ENCODE measurements at regions not wholly inside any gene's neighbourhood (a gene's known extent, or its start where the extent isn't known, plus 50 kb on each side); places are given as distances from the start of the nearest gene placed in this dataset.

DNA sequence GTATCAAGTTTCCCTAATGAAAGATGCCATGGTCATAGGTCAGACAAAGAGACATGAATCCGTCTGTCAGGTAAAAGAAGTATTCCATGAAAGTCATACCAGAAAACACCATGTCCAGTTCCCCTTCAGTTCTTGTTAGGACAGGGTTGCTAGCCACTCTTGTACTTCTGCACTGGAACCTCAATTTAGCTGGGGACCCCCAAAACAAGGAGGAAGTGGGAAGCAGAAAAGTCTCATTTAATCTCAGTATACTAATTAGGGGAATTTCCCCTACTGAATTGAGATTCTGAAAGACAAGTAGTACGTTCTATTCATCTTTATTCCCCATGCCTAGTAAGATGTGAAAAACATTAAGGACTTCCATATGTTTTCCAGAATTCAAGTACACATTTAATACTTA is 1289.9 kb upstream of the B3GALT2 start:
- H2BK120ac ChIP-seq (ENCODE audit: insufficient read depth, low read length, poor library complexity), result no peak overlapping the region
- WGBS (ENCODE audit: extremely low coverage, insufficient coverage, insufficient read length), result no CpG with 5 or more reads among the region's 2 CpGs

DNA sequence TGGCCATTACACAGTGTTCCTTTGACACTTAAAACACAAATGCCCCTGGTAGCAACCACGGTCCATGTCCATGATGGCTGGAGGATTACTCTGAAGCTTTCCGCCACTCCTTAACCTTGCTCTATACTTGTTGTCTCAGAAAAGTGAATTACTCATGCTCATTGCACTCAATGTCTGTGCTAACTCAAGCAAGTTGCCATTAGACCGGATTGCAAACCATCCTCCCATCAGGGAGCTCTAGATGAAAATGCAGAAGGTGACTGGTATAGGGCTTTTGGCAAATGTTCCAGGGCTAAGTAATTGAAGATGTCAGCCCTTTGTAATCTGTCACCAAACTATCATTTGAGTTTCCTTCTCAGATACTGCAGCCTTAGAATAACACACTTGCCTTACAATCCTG is 1288.3 kb upstream of the B3GALT2 start:
- Histone ChIP-seq H2BK120ac (ENCODE audit: insufficient read depth, low read length, poor library complexity) (no peak overlapping the region), H3K36me3 (ENCODE audit: control insufficient read depth in 1 of 2, insufficient read depth in 2 of 2, low read length in 2 of 2) (no peaks in the 10 kb centered on the region), H4K12ac (ENCODE audit: low read depth, low read length) (no peak overlapping the region), H3K27me3 (ENCODE audit: insufficient read depth, low read length) (no peaks in the 10 kb centered on the region), H2AFZ (ENCODE audit: insufficient read depth, low read length, poor library complexity) (no peak overlapping the region), H3K4me3 (ENCODE audit: low read depth, low read length) (no peak overlapping the region), H3K4me1 (ENCODE audit: control insufficient read depth in 1 of 2, insufficient read depth in 2 of 2, low read length in 2 of 2) (no peaks in the 10 kb centered on the region), H3K4ac (ENCODE audit: low read depth, low read length) (no peak overlapping the region), H3K9ac (ENCODE audit: low read length) (no peak overlapping the region), H3K79me1 (ENCODE audit: low read length) (no peaks in the 10 kb centered on the region), H3K18ac (ENCODE audit: low read length) (no peak overlapping the region), H3K14ac (ENCODE audit: low read length) (no peak overlapping the region), H3K23ac (ENCODE audit: low read length) (no peak overlapping the region), H3K79me2 (ENCODE audit: control insufficient read depth, insufficient read depth, low read length, poor library complexity) (no peaks in the 10 kb centered on the region), H2BK5ac (ENCODE audit: low read depth, low read length, poor library complexity) (no peak overlapping the region), H3K9me3 (ENCODE audit: insufficient read depth, low read depth, low read length) (no peaks in the 10 kb centered on the region), H2BK12ac (ENCODE audit: low read length) (no peak overlapping the region), H4K91ac (ENCODE audit: low read depth, low read length) (no peak overlapping the region), H3K4me2 (ENCODE audit: low read length) (no peak overlapping the region), H4K8ac (ENCODE audit: low read depth, low read length) (no peak overlapping the region), H2AK5ac (ENCODE audit: low read length) (no peak overlapping the region), H3K27ac (ENCODE audit: low read depth, low read length) (no peak overlapping the region)
- no CpG with 5 or more reads among the region's 3 CpGs for WGBS (ENCODE audit: extremely low coverage, insufficient coverage, insufficient read length)
- DNase-seq, result no peak

More for the DNA sequence above, 1289.9 kb upstream of the B3GALT2 start:
- Histone ChIP-seq H2BK5ac (ENCODE audit: low read depth, low read length, poor library complexity) (no peak overlapping the region), H3K9ac (ENCODE audit: low read length) (no peak overlapping the region), H3K79me1 (ENCODE audit: low read length) (no peaks in the 10 kb centered on the region), H3K36me3 (ENCODE audit: control insufficient read depth in 1 of 2, insufficient read depth in 2 of 2, low read length in 2 of 2) (no peaks in the 10 kb centered on the region), H3K14ac (ENCODE audit: low read length) (no peak overlapping the region), H4K91ac (ENCODE audit: low read depth, low read length) (no peak overlapping the region), H3K4ac (ENCODE audit: low read depth, low read length) (no peak overlapping the region), H2AFZ (ENCODE audit: insufficient read depth, low read length, poor library complexity) (no peak overlapping the region), H3K9me3 (ENCODE audit: insufficient read depth, low read depth, low read length) (no peaks in the 10 kb centered on the region), H3K4me1 (ENCODE audit: control insufficient read depth in 1 of 2, insufficient read depth in 2 of 2, low read length in 2 of 2) (no peaks in the 10 kb centered on the region), H3K79me2 (ENCODE audit: control insufficient read depth, insufficient read depth, low read length, poor library complexity) (no peaks in the 10 kb centered on the region), H2BK12ac (ENCODE audit: low read length) (no peak overlapping the region), H3K18ac (ENCODE audit: low read length) (no peak overlapping the region), H3K27ac (ENCODE audit: low read depth, low read length) (no peak overlapping the region), H3K23ac (ENCODE audit: low read length) (no peak overlapping the region), H3K4me3 (ENCODE audit: low read depth, low read length) (no peak overlapping the region), H4K12ac (ENCODE audit: low read depth, low read length) (no peak overlapping the region), H3K27me3 (ENCODE audit: insufficient read depth, low read length) (no peaks in the 10 kb centered on the region), H3K4me2 (ENCODE audit: low read length) (no peak overlapping the region), H2AK5ac (ENCODE audit: low read length) (no peak overlapping the region), H4K8ac (ENCODE audit: low read depth, low read length) (no peak overlapping the region)
- no peak for DNase-seq

- DNase-seq, result no peak
- H2BK5ac ChIP-seq (ENCODE audit: low read depth, low read length, poor library complexity), result no peak overlapping the region
- no peak overlapping the region for H2BK120ac ChIP-seq (ENCODE audit: insufficient read depth, low read length, poor library complexity)
- H3K9me3 ChIP-seq (ENCODE audit: insufficient read depth, low read depth, low read length), result no peaks in the 10 kb centered on the region
- no peak overlapping the region for H3K14ac ChIP-seq (ENCODE audit: low read length)
- H3K27ac ChIP-seq (ENCODE audit: low read depth, low read length), result no peak overlapping the region
- H3K23ac ChIP-seq (ENCODE audit: low read length), result no peak overlapping the region
- no peaks in the 10 kb centered on the region for H3K79me2 ChIP-seq (ENCODE audit: control insufficient read depth, insufficient read depth, low read length, poor library complexity)
- no peak overlapping the region for H3K9ac ChIP-seq (ENCODE audit: low read length)
- no peak overlapping the region for H4K8ac ChIP-seq (ENCODE audit: low read depth, low read length)
- H3K27me3 ChIP-seq (ENCODE audit: insufficient read depth, low read length), result no peaks in the 10 kb centered on the region
- H3K18ac ChIP-seq (ENCODE audit: low read length), result no peak overlapping the region
- H3K4me3 ChIP-seq (ENCODE audit: low read depth, low read length), result no peak overlapping the region
- WGBS (ENCODE audit: extremely low coverage, insufficient coverage, insufficient read length), result no CpG with 5 or more reads among the region's 2 CpGs
- H3K4me1 ChIP-seq (ENCODE audit: control insufficient read depth in 1 of 2, insufficient read depth in 2 of 2, low read length in 2 of 2), result no peaks in the 10 kb centered on the region
- H2AK5ac ChIP-seq (ENCODE audit: low read length), result no peak overlapping the region
- no peak overlapping the region for H4K12ac ChIP-seq (ENCODE audit: low read depth, low read length)
- H2AFZ ChIP-seq (ENCODE audit: insufficient read depth, low read length, poor library complexity), result no peak overlapping the region
- H3K36me3 ChIP-seq (ENCODE audit: control insufficient read depth in 1 of 2, insufficient read depth in 2 of 2, low read length in 2 of 2), result no peaks in the 10 kb centered on the region
- H3K79me1 ChIP-seq (ENCODE audit: low read length), result no peaks in the 10 kb centered on the region
- H3K4me2 ChIP-seq (ENCODE audit: low read length), result no peak overlapping the region
- H4K91ac ChIP-seq (ENCODE audit: low read depth, low read length), result no peak overlapping the region
- no peak overlapping the region for H3K4ac ChIP-seq (ENCODE audit: low read depth, low read length)
- no peak overlapping the region for H2BK12ac ChIP-seq (ENCODE audit: low read length)
Observed at GRCh38 chr1:194473766-194474165, 1287.4 kb upstream of the B3GALT2 start.

DNA sequence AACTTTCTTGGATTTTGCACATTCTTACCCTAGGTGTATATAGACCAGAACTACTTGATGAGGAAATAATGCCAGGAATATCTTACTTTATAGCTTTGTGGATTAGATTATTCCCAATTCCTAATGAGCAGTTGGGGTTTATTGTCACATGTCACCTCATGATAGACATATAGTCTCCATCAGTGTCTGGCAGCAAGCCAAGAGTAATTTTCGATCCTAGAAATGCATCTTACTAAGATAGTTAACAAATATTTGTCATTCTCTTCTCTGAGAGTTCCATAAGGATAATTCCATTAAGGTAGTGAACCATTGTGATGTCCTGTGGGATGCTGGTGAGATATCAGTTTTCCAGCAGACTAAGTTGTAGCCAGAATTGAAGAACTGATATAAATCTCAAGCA is 1282.9 kb upstream of the B3GALT2 start:
- Histone ChIP-seq H3K4me3 (ENCODE audit: low read depth, low read length) (no peak overlapping the region), H3K27ac (ENCODE audit: low read depth, low read length) (no peak overlapping the region), H3K79me1 (ENCODE audit: low read length) (no peaks in the 10 kb centered on the region), H3K9ac (ENCODE audit: low read length) (no peak overlapping the region), H3K36me3 (ENCODE audit: control insufficient read depth in 1 of 2, insufficient read depth in 2 of 2, low read length in 2 of 2) (no peaks in the 10 kb centered on the region), H3K79me2 (ENCODE audit: control insufficient read depth, insufficient read depth, low read length, poor library complexity) (no peaks in the 10 kb centered on the region), H2BK12ac (ENCODE audit: low read length) (no peak overlapping the region), H3K4ac (ENCODE audit: low read depth, low read length) (no peak overlapping the region), H3K14ac (ENCODE audit: low read length) (no peak overlapping the region), H2BK120ac (ENCODE audit: insufficient read depth, low read length, poor library complexity) (no peak overlapping the region), H2AFZ (ENCODE audit: insufficient read depth, low read length, poor library complexity) (no peak overlapping the region), H3K4me1 (ENCODE audit: control insufficient read depth in 1 of 2, insufficient read depth in 2 of 2, low read length in 2 of 2) (no peaks in the 10 kb centered on the region), H3K27me3 (ENCODE audit: insufficient read depth, low read length) (no peaks in the 10 kb centered on the region), H2AK5ac (ENCODE audit: low read length) (no peak overlapping the region), H3K23ac (ENCODE audit: low read length) (no peak overlapping the region), H3K9me3 (ENCODE audit: insufficient read depth, low read depth, low read length) (no peaks in the 10 kb centered on the region), H4K8ac (ENCODE audit: low read depth, low read length) (no peak overlapping the region), H4K12ac (ENCODE audit: low read depth, low read length) (no peak overlapping the region), H3K18ac (ENCODE audit: low read length) (no peak overlapping the region), H3K4me2 (ENCODE audit: low read length) (no peak overlapping the region), H2BK5ac (ENCODE audit: low read depth, low read length, poor library complexity) (no peak overlapping the region), H4K91ac (ENCODE audit: low read depth, low read length) (no peak overlapping the region)
- no CpG with 5 or more reads among the region's 1 CpG for WGBS (ENCODE audit: extremely low coverage, insufficient coverage, insufficient read length)
- DNase-seq, result no peak
